SK-N-SH treated with all-trans-retinoic acid at 6 μM for 48 hours (cell line): ENCODE measurements at regions not wholly inside any gene's neighbourhood (a gene's known extent, or its start where the extent isn't known, plus 50 kb on each side); places are given as distances from the start of the nearest gene placed in this dataset.

Experiments used
- CREB5 ChIP-seq: fragments of 250-450 bp; sonication (Bioruptor Pico); IDR thresholded peaks from 2 replicates; pipeline ENCODE4 v1.5.1; 2020; ENCODE audit warnings: low read depth, mild to moderate bottlenecking, moderate library complexity
- CSDC2 ChIP-seq: fragments of 250-450 bp; sonication (Bioruptor Pico); IDR thresholded peaks from 2 replicates; pipeline ENCODE4 v1.5.0; 2020; ENCODE audit warnings: mild to moderate bottlenecking, moderate library complexity
- ESRRG ChIP-seq: fragments of 250-450 bp; sonication (Bioruptor Pico); IDR thresholded peaks from 2 replicates; pipeline ENCODE4 v1.6.1; 2021; ENCODE audit warnings: mild to moderate bottlenecking
- GLIS3 ChIP-seq: fragments of 250-450 bp; sonication (Bioruptor Pico); IDR thresholded peaks from 2 replicates; pipeline ENCODE4 v1.5.0; 2020; ENCODE audit warnings: mild to moderate bottlenecking, moderate library complexity
- PATZ1 ChIP-seq: fragments of 250-450 bp; sonication (Bioruptor Pico); IDR thresholded peaks from 2 replicates; pipeline ENCODE4 v1.8.0; 2020; ENCODE audit warnings: mild to moderate bottlenecking, moderate library complexity, borderline replicate concordance
- TOX ChIP-seq: fragments of 250-450 bp; sonication (Bioruptor Pico); IDR thresholded peaks from 2 replicates; pipeline ENCODE4 v1.8.0; 2021; ENCODE audit warnings: mild to moderate bottlenecking, moderate library complexity, borderline replicate concordance
- ZFP3 ChIP-seq: fragments of 250-450 bp; sonication (Bioruptor Pico); IDR thresholded peaks from 2 replicates; pipeline ENCODE4 v1.5.0; 2020; ENCODE audit warnings: mild to moderate bottlenecking, moderate library complexity
- ZFP30 ChIP-seq: fragments of 450-650 bp; formaldehyde crosslinking; IDR thresholded peaks from 2 replicates; pipeline ENCODE4 v1.5.0; 2022; ENCODE audit warnings: mild to moderate bottlenecking, moderate library complexity
- ZNF565 ChIP-seq: fragments of 450-650 bp; formaldehyde crosslinking; conservative IDR thresholded peaks from 2 replicates; pipeline ENCODE4 v1.5.0; 2020; ENCODE audit warnings: low read depth, mild to moderate bottlenecking, moderate library complexity
- ZNF70 ChIP-seq: fragments of 450-650 bp; formaldehyde crosslinking; IDR thresholded peaks from 2 replicates; pipeline ENCODE4 v1.5.0; 2020; ENCODE audit warnings: mild to moderate bottlenecking, moderate library complexity
- ZNF8 ChIP-seq: fragments of 450-650 bp; formaldehyde crosslinking; IDR thresholded peaks from 2 replicates; pipeline ENCODE4 v1.5.0; 2020; ENCODE audit warnings: mild to moderate bottlenecking, moderate library complexity
- TF ChIP-seq, protein P1 (sequence below): fragments of 250-450 bp; sonication (Bioruptor Pico); IDR thresholded peaks from 2 replicates; pipeline ENCODE4 v1.5.0; 2020; ENCODE audit warnings: mild to moderate bottlenecking, moderate library complexity

DNA sequence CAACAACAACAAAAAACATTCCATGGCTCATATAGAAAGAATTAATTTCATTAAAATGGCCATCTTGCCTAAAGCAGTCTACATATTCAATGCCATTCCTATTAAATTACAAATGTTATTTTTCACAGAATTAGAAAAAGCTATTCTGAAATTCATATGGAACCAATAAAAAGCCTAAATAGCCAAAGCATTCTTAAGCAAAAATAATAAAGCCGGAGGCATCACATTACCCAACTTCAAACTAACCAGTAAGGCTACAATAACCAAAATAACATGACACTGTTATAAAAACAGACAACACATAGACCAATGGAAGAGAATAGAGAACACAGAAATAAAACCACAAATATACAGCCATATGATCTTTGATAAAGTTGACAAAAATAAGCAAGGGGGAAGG lies 330.4 kb downstream of the KIF20B start:
- no peak for TF ChIP-seq PATZ1
- TF ChIP-seq ZNF70 (CRISPR knock-in tag), result no peak
- TF ChIP-seq ZFP3 (CRISPR knock-in tag), result no peak
- no peak for TF ChIP-seq CSDC2 (CRISPR knock-in tag)
- TF ChIP-seq ZNF565 (CRISPR knock-in tag), result no peak
- TF ChIP-seq GLIS3 (CRISPR knock-in tag), result no peak
- TF ChIP-seq ESRRG (CRISPR knock-in tag), result no peak
- TF ChIP-seq, protein P1, sequence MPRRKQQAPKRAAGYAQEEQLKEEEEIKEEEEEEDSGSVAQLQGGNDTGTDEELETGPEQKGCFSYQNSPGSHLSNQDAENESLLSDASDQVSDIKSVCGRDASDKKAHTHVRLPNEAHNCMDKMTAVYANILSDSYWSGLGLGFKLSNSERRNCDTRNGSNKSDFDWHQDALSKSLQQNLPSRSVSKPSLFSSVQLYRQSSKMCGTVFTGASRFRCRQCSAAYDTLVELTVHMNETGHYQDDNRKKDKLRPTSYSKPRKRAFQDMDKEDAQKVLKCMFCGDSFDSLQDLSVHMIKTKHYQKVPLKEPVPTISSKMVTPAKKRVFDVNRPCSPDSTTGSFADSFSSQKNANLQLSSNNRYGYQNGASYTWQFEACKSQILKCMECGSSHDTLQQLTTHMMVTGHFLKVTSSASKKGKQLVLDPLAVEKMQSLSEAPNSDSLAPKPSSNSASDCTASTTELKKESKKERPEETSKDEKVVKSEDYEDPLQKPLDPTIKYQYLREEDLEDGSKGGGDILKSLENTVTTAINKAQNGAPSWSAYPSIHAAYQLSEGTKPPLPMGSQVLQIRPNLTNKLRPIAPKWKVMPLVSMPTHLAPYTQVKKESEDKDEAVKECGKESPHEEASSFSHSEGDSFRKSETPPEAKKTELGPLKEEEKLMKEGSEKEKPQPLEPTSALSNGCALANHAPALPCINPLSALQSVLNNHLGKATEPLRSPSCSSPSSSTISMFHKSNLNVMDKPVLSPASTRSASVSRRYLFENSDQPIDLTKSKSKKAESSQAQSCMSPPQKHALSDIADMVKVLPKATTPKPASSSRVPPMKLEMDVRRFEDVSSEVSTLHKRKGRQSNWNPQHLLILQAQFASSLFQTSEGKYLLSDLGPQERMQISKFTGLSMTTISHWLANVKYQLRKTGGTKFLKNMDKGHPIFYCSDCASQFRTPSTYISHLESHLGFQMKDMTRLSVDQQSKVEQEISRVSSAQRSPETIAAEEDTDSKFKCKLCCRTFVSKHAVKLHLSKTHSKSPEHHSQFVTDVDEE (CRISPR knock-in tag), result no peak
- TF ChIP-seq ZNF8, result no peak
- no peak for TF ChIP-seq CREB5 (CRISPR knock-in tag)
- TF ChIP-seq TOX (CRISPR knock-in tag), result no peak
- TF ChIP-seq ZFP30 (CRISPR knock-in tag), result no peak
